Breast epithelium (tissue), 3 donors: ENCODE measurements at regions not wholly inside any gene's neighbourhood (a gene's known extent, or its start where the extent isn't known, plus 50 kb on each side); places are given as distances from the start of the nearest gene placed in this dataset.
"Not testable (repeated sequence)": the region's sequence is repeated elsewhere in the genome, so short reads cannot be mapped to it uniquely, and the experiment has no call there.

Experiments used
- CTCF ChIP-seq, 3 donors: fragments of 450-650 bp; IDR thresholded peaks; one replicate each; pipeline ENCODE4 v1.5.1; 2016 to 2017; ENCODE audit warnings: antibody characterized with exemption in 3 of 3, mild to moderate bottlenecking in 3 of 3, moderate library complexity in 3 of 3
- POLR2A ChIP-seq: fragments of 450-650 bp; IDR thresholded peaks from one replicate; pipeline ENCODE4 v1.6.1; 2016; ENCODE audit warnings: antibody characterized with exemption, mild to moderate bottlenecking, moderate library complexity

GRCh38 chr15:22714358-22715132 lies 71.9 kb upstream of the NIPA1 start:
- not testable (repeated sequence) for TF ChIP-seq CTCF (IDR thresholded peaks at IDR 0.05); POLR2A
